ENCODE measurements at regions not wholly inside any gene's neighbourhood (a gene's known extent, or its start where the extent isn't known, plus 50 kb on each side); places are given as distances from the start of the nearest gene placed in this dataset.

DNA sequence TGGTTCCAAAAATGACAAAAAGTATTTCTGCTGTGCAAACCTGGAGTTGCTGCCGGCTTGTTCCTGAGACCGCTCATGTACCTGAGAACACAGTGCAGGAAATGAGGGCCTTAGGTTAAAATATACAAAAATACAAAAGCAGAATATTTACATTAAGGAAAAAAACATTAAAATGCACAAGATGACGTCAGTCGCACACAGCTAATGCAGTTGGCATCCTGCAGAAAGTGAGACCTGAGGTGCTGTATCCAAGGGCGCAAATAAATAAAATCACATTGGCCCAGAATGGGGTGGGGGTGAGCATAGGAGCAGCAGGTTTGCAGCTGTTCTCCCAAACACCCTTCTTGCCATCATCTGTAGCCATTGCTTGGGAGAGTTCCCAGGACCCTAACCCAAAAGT lies 310.6 kb upstream of the BTBD3 start:
- TF ChIP-seq, protein P1, sequence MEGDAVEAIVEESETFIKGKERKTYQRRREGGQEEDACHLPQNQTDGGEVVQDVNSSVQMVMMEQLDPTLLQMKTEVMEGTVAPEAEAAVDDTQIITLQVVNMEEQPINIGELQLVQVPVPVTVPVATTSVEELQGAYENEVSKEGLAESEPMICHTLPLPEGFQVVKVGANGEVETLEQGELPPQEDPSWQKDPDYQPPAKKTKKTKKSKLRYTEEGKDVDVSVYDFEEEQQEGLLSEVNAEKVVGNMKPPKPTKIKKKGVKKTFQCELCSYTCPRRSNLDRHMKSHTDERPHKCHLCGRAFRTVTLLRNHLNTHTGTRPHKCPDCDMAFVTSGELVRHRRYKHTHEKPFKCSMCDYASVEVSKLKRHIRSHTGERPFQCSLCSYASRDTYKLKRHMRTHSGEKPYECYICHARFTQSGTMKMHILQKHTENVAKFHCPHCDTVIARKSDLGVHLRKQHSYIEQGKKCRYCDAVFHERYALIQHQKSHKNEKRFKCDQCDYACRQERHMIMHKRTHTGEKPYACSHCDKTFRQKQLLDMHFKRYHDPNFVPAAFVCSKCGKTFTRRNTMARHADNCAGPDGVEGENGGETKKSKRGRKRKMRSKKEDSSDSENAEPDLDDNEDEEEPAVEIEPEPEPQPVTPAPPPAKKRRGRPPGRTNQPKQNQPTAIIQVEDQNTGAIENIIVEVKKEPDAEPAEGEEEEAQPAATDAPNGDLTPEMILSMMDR (IDR thresholded peaks at IDR 0.05): no peak
- TF ChIP-seq EP300 (IDR thresholded peaks at IDR 0.05): no peak
- no peak for TF ChIP-seq POLR2A (IDR thresholded peaks at IDR 0.05; ENCODE audit: low read depth)
